Activated T-helper 17 cell treated with anti-CD3 and anti-CD28 coated beads, Interleukin-2, amount 50 U/mL, for 72 hours (primary cell): ENCODE measurements at regions not wholly inside any gene's neighbourhood (a gene's known extent, or its start where the extent isn't known, plus 50 kb on each side); places are given as distances from the start of the nearest gene placed in this dataset.
A peak's percentile ranks its signal among the peaks of the same experiment; 100 is the strongest.
"Not testable (repeated sequence)": the region's sequence is repeated elsewhere in the genome, so short reads cannot be mapped to it uniquely, and the experiment has no call there.

Experiments
- ATAC-seq: fragments of 150-1000 bp; cut with Tn5 transposase; replicated peaks from 2 replicates; pipeline ENCODE4 v1.10.0; 2021; ENCODE audit warnings: mild to moderate bottlenecking, moderate library complexity
- H3K27ac Mint-ChIP-seq: one replicate; pipeline ENCODE4 v1.8.0; 2022; ENCODE audit warnings: mixed read lengths
- H3K27me3 Mint-ChIP-seq: one replicate; pipeline ENCODE4 v1.8.0; 2022; ENCODE audit warnings: mixed read lengths
- H3K36me3 Mint-ChIP-seq: one replicate; pipeline ENCODE4 v1.8.0; 2022; ENCODE audit warnings: low read depth, mild to moderate bottlenecking, mixed read lengths
- H3K4me1 Mint-ChIP-seq: one replicate; pipeline ENCODE4 v1.8.0; 2022; ENCODE audit warnings: mixed read lengths
- H3K4me3 Mint-ChIP-seq: one replicate; pipeline ENCODE4 v1.8.0; 2022; ENCODE audit warnings: mild to moderate bottlenecking, mixed read lengths
- H3K9me3 Mint-ChIP-seq: one replicate; pipeline ENCODE4 v1.8.0; 2022; ENCODE audit warnings: mixed read lengths

DNA sequence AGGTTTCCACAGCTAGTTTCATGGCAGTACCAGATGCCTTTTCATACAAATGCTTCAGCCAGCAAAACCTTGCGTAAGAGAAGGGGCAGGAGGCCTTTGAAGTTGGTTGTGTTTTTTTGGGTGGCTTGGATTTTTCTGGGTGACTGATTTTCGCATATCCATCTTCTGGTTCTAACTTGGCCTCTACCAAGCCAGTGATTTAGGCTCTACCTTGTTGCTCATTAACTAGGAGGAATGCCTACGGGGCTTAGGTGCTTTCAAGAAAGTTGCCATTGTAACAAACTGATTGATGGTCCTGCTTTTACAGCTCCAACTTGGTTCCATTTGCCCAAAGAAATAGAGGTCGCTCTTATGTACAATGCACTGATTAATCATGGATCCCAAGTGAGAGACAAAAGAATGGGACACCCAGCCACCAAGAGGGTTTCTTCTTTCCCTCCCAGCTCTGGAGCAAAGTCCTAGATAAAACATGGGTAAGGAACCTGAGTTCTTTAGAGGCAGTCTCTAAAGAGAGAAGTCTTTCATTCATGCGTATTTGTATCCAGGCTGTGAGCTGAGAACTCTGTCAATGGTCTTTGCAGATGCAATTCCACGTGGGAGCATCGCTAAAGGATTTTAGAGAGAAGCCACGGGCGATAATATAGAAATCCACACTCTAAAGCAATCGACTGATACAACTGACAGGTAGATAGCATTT is 92.1 kb upstream of the FGFR2 start:
- H3K36me3 Mint-ChIP-seq: no peaks in the 10 kb centered on the region
- H3K9me3 Mint-ChIP-seq: no peaks in the 10 kb centered on the region
- H3K27me3 Mint-ChIP-seq: peaks cover 18% of the 10 kb centered on the region

DNA sequence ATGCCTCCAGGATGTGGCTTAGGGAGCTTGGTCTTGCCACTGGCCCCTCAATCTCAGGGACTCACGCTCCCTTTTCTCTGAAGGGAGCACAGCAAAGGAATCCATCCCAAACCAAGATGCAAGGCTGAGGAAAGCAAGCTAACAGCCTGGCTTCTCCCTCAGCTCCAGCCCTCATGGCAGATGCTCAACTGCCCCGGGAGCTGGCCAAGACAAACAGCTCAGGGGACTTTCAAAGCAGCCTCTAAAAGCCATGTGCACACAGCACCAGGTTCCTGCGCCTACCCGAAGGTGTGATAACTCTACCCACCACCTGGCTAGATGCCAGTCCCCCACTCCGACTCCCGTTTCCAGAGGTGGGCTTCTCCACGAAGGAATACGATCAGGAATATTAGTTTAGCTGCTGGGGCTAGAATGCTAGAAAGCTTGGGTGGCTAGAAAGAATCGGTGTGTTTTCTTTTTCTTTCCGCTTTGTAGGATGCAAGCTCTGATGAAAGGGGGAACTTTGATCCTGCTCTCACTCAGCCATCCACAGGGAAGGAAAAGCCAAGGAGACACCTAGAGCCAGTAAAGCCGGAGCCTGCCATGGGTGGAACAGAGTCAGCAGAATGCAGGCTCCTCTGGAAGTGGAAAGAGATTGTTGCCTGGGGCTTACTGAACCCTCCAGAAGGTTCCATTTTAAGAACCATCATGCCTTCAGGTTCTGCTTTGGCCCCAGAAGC is 89.0 kb upstream of the FGFR2 start:
- Mint-ChIP-seq H3K4me3 (no peak overlapping the region), H3K27me3 (peaks cover 12% of the 10 kb centered on the region), H3K27ac (no peak overlapping the region), H3K36me3 (no peaks in the 10 kb centered on the region), H3K4me1 (no peaks in the 10 kb centered on the region), H3K9me3 (no peaks in the 10 kb centered on the region)
- ATAC-seq: no peak

More for the DNA sequence above, 92.1 kb upstream of the FGFR2 start:
- H3K4me1 Mint-ChIP-seq: no peaks in the 10 kb centered on the region
- H3K27ac Mint-ChIP-seq: no peak overlapping the region
- no peak overlapping the region for H3K4me3 Mint-ChIP-seq
- ATAC-seq: no peak

DNA sequence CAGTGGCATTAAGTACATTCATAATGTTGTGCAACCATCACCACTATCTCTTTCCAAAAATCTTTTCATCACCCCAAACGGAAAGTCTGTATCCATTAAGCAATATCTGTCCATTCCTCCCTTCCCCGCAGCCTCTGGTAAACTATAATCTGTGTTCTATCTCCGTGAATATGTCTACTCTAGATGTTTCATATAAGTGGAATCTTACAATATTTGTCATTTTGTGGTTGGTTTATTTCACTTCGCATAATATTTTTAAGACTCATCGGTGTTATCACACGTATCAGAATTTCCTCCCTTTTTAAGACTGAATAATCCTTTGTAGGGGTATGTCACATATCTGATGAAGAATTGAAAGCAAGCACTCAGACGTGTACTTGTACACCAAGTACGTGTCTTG is 86.0 kb upstream of the FGFR2 start:
- Mint-ChIP-seq H3K27me3 (peaks cover 19% of the 10 kb centered on the region), H3K4me1 (no peaks in the 10 kb centered on the region), H3K4me3 (no peak overlapping the region), H3K27ac (no peak overlapping the region), H3K36me3 (no peaks in the 10 kb centered on the region), H3K9me3 (no peaks in the 10 kb centered on the region)
- ATAC-seq: no peak

DNA sequence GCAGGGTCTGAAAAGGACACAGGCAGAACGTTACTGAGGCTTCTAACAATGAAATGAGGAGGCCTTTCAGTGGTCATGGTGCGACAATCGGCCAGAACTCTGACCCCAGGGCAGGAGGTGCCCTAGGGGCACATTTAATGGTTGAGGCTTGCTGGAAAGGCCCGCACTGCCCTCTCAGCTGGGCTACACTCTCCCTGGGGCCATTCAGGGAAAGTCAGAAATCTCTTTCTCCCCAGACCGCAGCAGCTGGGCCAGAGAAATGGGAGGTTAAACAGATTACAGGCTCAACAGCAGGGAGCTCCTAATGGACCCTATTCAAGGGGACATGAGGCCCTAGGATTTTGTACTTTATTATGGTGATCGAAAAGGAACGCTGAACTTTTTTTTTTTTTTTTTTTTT is 85.6 kb upstream of the FGFR2 start:
- Mint-ChIP-seq H3K36me3 (no peaks in the 10 kb centered on the region), H3K9me3 (no peaks in the 10 kb centered on the region), H3K4me3 (no peak overlapping the region), H3K27me3 (peaks cover 22% of the 10 kb centered on the region), H3K4me1 (no peaks in the 10 kb centered on the region), H3K27ac (no peak overlapping the region)
- no peak for ATAC-seq

DNA sequence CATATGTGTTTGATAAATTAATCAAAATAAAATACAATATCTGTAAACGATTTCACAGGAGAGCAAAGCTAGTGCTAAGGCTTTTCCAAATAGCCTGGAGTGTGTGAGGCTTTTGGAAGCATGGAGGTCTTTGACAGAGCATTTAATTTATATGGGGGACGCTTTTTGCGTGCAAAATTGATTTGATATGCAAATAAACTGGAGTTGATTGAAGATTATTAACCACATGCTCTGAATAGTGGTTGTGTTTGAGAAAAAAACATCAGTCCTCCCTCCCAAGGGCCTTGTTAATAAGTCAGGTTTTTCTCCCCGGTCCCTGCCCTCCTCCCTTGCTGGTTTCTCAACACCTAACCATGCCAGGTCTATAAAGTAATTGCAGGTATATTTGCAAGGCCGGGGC is 85.1 kb upstream of the FGFR2 start:
- no peak overlapping the region for H3K27ac Mint-ChIP-seq
- H3K4me1 Mint-ChIP-seq: no peaks in the 10 kb centered on the region
- H3K36me3 Mint-ChIP-seq: no peaks in the 10 kb centered on the region
- peaks cover 19% of the 10 kb centered on the region for H3K27me3 Mint-ChIP-seq
- H3K4me3 Mint-ChIP-seq: no peak overlapping the region
- H3K9me3 Mint-ChIP-seq: no peaks in the 10 kb centered on the region
- ATAC-seq: no peak

DNA sequence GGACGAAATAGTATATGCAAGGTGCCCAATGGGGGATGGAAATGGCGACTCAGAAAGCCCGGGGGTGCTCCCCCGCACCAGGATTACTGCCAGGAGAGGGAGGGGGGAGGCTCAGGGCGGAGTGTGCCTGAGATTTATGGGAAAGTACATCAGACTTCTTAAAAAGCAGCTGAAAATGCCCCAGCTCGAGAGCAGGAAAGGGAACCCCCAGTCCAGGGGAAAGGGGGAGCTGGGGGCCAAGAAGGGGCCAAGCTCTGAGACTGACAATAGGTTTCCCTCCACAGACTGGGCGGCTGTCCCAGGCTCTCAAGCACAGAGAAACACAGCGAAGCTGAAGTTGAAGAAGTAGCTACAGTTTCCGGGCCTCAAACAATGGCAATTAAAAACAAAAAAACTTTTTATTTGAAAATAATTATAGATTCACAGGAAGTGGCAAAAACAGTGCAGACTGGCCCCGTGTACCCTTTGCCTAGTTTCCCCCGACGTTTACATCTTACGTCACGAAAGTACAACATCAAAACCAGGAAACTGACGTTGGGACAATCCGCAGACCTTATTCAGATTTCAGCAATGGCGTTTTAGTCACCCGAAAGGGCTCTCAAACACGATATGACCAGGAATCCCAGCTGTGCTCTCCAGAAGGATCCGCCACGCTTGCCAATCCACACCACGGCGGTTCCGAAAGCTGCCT is 83.9 kb upstream of the FGFR2 start:
- Mint-ChIP-seq H3K27me3 (peaks cover 19% of the 10 kb centered on the region), H3K36me3 (no peaks in the 10 kb centered on the region), H3K4me3 (no peak overlapping the region), H3K4me1 (no peaks in the 10 kb centered on the region), H3K27ac (no peak overlapping the region), H3K9me3 (peaks cover 4% of the 10 kb centered on the region)
- no peak for ATAC-seq

DNA sequence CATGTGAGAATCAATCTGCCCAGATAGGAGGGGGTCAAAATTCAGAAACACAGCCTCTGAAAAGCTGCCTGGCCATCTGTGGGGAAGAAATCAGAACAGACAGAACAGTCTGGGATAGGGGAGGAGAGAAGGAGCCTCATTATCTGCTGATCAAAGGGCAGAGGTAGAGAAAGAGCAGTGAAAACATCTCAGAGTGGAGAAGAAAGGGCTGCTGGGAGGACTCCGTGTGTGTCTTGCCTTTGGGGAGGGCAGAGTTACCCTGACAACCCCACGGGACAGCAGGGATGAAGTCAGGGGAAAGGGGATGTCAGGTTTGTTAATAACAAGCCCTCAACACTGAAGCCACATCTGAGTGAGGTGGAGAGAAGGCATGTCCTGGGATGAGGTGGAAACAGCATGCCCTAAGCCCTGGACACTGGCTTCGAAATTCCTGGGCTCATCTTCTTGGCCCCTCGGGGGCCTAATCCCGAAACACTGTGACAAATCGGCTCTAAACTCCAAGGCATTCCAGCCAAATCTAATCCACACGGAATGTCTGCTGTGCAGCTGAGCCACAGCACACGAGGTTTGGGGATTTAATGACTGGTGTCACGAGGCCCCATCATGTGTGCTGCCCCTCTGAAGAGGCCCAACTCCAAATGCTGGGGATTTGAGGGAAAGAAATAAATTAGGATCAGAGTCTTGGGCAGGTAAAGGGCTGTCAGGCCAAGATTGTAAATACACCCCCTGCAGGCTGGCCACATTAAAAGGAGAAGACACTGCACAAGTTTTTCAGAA is 82.8 kb upstream of the FGFR2 start:
- H3K9me3 Mint-ChIP-seq: peaks cover 4% of the 10 kb centered on the region
- no peaks in the 10 kb centered on the region for H3K36me3 Mint-ChIP-seq
- no peak overlapping the region for H3K4me3 Mint-ChIP-seq
- H3K4me1 Mint-ChIP-seq: no peaks in the 10 kb centered on the region
- H3K27ac Mint-ChIP-seq: no peak overlapping the region
- H3K27me3 Mint-ChIP-seq: peaks cover 16% of the 10 kb centered on the region
- ATAC-seq: no peak

DNA sequence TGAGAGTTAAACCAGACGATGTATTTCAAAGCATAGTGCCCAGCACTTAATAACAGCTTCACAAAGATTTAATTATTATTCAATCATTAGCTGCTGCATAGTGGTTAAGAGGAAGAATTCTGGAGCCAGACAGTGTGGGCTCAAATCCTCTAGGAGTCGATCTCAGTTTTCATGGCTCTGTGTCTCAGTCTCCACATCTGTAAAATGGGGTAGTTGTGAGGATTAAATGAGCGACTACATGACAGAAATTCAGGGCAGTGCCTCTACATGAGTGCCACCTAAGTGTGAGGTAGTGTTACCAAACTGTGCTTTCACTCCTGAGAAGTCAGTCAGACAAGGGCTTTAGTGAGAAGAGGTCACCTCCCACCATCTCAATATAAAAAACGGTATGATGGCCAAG is 81.7 kb upstream of the FGFR2 start:
- ATAC-seq: no peak
- H3K36me3 Mint-ChIP-seq: no peaks in the 10 kb centered on the region
- peaks cover 6% of the 10 kb centered on the region for H3K9me3 Mint-ChIP-seq
- peaks cover 14% of the 10 kb centered on the region for H3K27me3 Mint-ChIP-seq
- H3K4me1 Mint-ChIP-seq: no peaks in the 10 kb centered on the region
- no peak overlapping the region for H3K27ac Mint-ChIP-seq
- no peak overlapping the region for H3K4me3 Mint-ChIP-seq

DNA sequence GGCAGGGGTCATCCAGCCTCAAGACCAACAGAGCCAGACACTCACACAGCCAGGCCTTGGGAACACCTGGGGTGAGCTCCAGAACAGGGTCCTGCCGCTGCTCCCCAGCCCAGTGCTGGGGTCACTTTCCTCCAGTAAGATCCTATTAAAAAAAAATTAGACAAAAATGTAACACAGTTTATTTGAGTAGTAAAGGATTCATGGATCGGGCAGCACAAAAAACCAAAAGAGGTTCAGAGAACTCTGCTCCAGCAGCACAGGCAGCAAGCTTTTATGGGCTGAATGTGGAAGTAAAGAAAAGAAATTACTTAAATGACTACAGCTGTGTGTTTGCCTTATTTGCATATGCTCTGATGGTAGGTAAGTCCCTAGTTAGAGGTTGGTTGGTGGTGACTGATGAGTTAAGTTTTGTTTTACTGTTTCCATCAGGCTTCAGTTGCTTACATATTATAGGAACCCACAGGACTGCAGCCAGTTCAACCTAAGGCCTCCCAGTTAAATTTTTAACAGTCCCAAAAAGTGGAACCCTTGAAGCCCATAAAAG is 80.5 kb upstream of the FGFR2 start:
- Mint-ChIP-seq H3K4me3 (no peak overlapping the region), H3K27me3 (peaks cover 18% of the 10 kb centered on the region), H3K4me1 (no peaks in the 10 kb centered on the region), H3K9me3 (peaks cover 7% of the 10 kb centered on the region), H3K27ac (no peak overlapping the region), H3K36me3 (no peaks in the 10 kb centered on the region)
- ATAC-seq: peak; percentile 52

DNA sequence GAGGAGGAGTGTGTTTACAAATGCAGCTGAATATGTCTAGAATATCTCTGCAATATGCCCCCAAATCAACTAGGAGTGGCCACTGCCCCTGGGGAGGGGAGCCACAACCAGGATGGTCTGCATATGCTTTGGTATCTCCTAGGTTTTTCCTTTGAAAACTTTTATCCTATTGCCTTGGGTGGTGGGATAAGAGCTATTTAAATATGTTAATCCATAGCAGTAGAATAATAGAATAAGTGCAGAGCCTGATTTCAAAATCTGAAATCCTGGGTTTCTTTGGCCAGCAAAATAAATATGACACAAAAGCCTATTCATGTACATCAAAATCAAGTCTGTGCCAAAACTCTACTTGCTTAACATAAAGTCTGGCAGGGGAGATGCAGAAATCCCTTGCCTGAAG is 79.6 kb upstream of the FGFR2 start:
- Mint-ChIP-seq H3K27me3 (peaks cover 18% of the 10 kb centered on the region), H3K9me3 (peaks cover 7% of the 10 kb centered on the region), H3K4me3 (no peak overlapping the region), H3K27ac (no peak overlapping the region), H3K4me1 (no peaks in the 10 kb centered on the region), H3K36me3 (no peaks in the 10 kb centered on the region)
- no peak for ATAC-seq

DNA sequence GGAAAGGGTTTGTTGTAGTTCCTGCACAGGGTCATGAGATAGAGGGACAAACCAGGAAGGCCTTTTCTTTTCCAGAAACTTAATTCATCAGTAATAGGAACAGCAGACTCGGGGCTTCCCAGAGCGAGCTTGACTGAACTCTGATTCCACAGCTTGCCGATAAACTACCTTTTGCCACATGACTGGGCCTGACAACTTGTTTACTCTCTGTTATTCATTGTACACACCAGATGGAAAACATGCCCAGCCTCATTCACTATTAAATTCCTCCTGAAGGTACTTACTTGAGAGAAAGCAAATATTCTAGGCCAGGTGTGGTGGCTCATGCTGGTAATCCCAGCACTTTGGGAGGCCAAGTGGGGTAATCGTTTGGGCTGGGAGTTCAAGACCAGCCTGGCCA is 77.1 kb upstream of the FGFR2 start:
- peaks cover 7% of the 10 kb centered on the region for H3K9me3 Mint-ChIP-seq
- peaks cover 18% of the 10 kb centered on the region for H3K27me3 Mint-ChIP-seq
- no peaks in the 10 kb centered on the region for H3K36me3 Mint-ChIP-seq
- no peak overlapping the region for H3K4me3 Mint-ChIP-seq
- H3K27ac Mint-ChIP-seq: no peak overlapping the region
- no peak for ATAC-seq
- no peaks in the 10 kb centered on the region for H3K4me1 Mint-ChIP-seq

DNA sequence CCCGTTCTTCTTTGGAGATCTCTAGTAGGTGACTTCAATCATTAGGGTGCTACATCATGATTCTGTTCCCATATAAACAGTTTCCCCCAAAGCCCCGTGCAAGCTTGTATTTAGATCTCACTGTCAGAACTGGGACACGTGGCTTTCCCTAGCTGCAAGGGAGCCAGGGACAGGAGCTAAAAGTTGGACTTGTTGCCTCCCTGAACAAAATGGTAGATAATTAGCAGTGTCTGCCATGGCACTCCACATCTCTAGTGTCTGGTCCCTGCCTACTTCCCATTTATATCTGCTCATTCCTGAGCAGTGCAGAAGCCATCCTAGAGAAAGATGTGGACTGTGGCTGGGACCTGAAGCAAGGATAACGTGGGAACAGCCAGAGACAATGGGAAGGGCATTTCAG is 76.6 kb upstream of the FGFR2 start:
- H3K36me3 Mint-ChIP-seq: no peaks in the 10 kb centered on the region
- H3K4me3 Mint-ChIP-seq: no peak overlapping the region
- peaks cover 7% of the 10 kb centered on the region for H3K9me3 Mint-ChIP-seq
- no peaks in the 10 kb centered on the region for H3K4me1 Mint-ChIP-seq
- H3K27me3 Mint-ChIP-seq: peaks cover 18% of the 10 kb centered on the region
- no peak for ATAC-seq
- H3K27ac Mint-ChIP-seq: no peak overlapping the region

DNA sequence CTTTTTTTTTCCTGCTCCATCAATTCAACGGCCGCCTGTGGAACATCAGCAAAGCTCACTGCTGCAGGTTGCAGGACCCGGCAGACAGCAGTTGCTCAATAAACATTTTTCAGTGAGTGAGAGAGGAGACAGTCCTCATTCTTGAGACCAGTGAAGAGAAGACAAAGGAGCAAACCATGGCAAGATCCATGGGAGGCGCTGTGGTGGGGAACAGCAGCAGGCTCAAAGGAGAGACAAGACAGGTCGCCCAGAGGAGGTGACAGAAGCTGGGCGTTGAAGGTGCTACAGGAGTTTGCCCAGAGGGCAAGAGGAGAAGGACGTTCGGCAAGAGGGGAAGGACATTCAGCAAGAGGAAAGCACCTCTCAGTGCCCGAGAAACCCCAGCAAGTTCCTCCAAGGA is 74.5 kb upstream of the FGFR2 start:
- Mint-ChIP-seq H3K4me1 (no peaks in the 10 kb centered on the region), H3K4me3 (no peak overlapping the region), H3K36me3 (no peaks in the 10 kb centered on the region), H3K27me3 (peaks cover 19% of the 10 kb centered on the region), H3K9me3 (peaks cover 7% of the 10 kb centered on the region), H3K27ac (no peak overlapping the region)
- ATAC-seq: no peak

DNA sequence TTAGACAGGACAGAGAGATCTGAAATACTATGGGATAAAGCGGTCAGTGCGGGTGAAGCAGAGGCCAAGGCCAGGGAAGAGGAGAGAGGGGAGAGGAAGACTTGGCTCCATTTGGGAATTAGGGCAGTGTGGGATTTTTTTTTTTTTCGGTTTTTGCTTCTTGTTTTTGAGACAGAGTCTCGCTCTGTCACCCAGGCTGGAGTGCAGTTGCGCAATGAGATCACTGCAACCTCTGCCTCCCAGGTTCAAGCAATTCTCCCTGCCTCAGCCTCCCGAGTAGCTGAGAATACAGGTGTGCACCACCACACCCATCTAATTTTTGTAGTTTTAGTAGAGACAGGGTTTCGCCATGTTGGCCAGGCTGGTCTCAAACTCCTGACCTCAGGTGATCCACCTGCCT is 71.6 kb upstream of the FGFR2 start:
- H3K36me3 Mint-ChIP-seq, H3K4me3 Mint-ChIP-seq, H3K4me1 Mint-ChIP-seq, H3K9me3 Mint-ChIP-seq, ATAC-seq, H3K27ac Mint-ChIP-seq: not testable (repeated sequence)
- peaks cover 20% of the 10 kb centered on the region for H3K27me3 Mint-ChIP-seq
